Prostate gland (tissue), 2 donors: ENCODE measurements at regions not wholly inside any gene's neighbourhood (a gene's known extent, or its start where the extent isn't known, plus 50 kb on each side); places are given as distances from the start of the nearest gene placed in this dataset.

ENCODE experiments used
- POLR2A ChIP-seq: fragments of 450-650 bp; IDR thresholded peaks from one replicate; pipeline ENCODE4 v1.6.1; 2016; ENCODE audit warnings: antibody characterized with exemption, mild to moderate bottlenecking
- POLR2AphosphoS5 ChIP-seq: sonication (generic); formaldehyde crosslinking; IDR thresholded peaks from one replicate; pipeline ENCODE4 v1.6.1; 2017; ENCODE audit warnings: antibody characterized with exemption
- TF ChIP-seq, protein P1 (sequence below), 4 experiments: fragments of 200-600 bp in 2 of 4; fragments of 450-650 bp in 2 of 4; sonication (generic) in 2 of 4; IDR thresholded peaks; 1 replicate in 3 of 4; 2 replicates in 1 of 4; pipeline ENCODE4 v1.5.1; 2016 to 2019; ENCODE audit warnings: antibody characterized with exemption in 4 of 4, mild to moderate bottlenecking in 2 of 4, moderate library complexity in 2 of 4

- no peak for TF ChIP-seq POLR2AphosphoS5
- TF ChIP-seq, protein P1, sequence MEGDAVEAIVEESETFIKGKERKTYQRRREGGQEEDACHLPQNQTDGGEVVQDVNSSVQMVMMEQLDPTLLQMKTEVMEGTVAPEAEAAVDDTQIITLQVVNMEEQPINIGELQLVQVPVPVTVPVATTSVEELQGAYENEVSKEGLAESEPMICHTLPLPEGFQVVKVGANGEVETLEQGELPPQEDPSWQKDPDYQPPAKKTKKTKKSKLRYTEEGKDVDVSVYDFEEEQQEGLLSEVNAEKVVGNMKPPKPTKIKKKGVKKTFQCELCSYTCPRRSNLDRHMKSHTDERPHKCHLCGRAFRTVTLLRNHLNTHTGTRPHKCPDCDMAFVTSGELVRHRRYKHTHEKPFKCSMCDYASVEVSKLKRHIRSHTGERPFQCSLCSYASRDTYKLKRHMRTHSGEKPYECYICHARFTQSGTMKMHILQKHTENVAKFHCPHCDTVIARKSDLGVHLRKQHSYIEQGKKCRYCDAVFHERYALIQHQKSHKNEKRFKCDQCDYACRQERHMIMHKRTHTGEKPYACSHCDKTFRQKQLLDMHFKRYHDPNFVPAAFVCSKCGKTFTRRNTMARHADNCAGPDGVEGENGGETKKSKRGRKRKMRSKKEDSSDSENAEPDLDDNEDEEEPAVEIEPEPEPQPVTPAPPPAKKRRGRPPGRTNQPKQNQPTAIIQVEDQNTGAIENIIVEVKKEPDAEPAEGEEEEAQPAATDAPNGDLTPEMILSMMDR (IDR thresholded peaks at IDR 0.05) = no peak
- TF ChIP-seq POLR2A = no peak
These were observed 121.6 kb upstream of the SGCG start for GRCh38 chr13:23059173-23059572.
